Mucosa of rectum (tissue), 2 donors: ENCODE measurements at regions not wholly inside any gene's neighbourhood (a gene's known extent, or its start where the extent isn't known, plus 50 kb on each side); places are given as distances from the start of the nearest gene placed in this dataset.

ENCODE experiments used
- H3K27ac ChIP-seq, 2 donors: one replicate each; pipeline ENCODE4 v1.7.0; 2013; ENCODE audit warnings: inconsistent platforms in 2 of 2, low read depth in 2 of 2, low read length in 2 of 2
- H3K27me3 ChIP-seq, 2 donors: one replicate each; pipeline ENCODE4 v1.7.0; 2013; ENCODE audit warnings: low read length in 2 of 2; ENCODE audit not compliant: control insufficient read depth in 2 of 2, insufficient read depth in 2 of 2
- H3K36me3 ChIP-seq, 2 donors: one replicate each; pipeline ENCODE4 v1.7.0; 2013; ENCODE audit warnings: low read length in 2 of 2; ENCODE audit not compliant: control insufficient read depth in 2 of 2, insufficient read depth in 2 of 2
- H3K4me1 ChIP-seq, 2 donors: one replicate each; pipeline ENCODE4 v1.7.0; 2013; ENCODE audit warnings: low read length in 2 of 2, mild to moderate bottlenecking in 1 of 2; ENCODE audit not compliant: control insufficient read depth in 2 of 2, insufficient read depth in 2 of 2
- H3K4me3 ChIP-seq, 2 donors: one replicate each; pipeline ENCODE4 v1.7.0; 2013; ENCODE audit warnings: low read length in 2 of 2
- H3K9ac ChIP-seq, 2 donors: one replicate each; pipeline ENCODE4 v1.7.0; 2013; ENCODE audit warnings: low read length in 2 of 2, low read depth in 1 of 2, mild to moderate bottlenecking in 1 of 2
- H3K9me3 ChIP-seq, 2 donors: one replicate each; pipeline ENCODE4 v1.7.0; 2013; ENCODE audit warnings: low read length in 2 of 2; ENCODE audit not compliant: control insufficient read depth in 2 of 2
- donor health status: healthy.
- donor health status: Normal muscosa, but diverticular disease.

DNA sequence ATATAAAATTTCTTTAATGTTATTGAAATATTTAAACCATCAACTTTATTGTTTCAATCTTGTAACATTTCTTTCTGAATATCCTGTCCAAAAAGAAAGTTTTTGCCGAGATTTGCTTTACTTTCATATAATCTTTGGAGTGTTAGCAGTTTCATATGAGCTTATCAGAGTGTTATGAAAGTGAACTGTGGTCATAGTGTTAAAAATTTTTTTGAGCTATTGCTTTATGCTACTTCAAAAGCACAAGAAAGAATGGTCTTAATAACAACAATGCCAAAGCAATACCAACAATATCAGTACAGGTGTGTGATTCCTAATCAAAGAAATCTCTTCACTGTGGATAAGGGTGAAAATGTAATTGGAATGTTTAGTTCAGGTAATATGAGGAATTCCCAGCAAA lies 1994.9 kb upstream of the FLRT2 start:
- Histone ChIP-seq H3K4me1 (no peaks in the 10 kb centered on the region), H3K27ac (no peak overlapping the region), H3K4me3 (no peak overlapping the region), H3K27me3 (no peaks in the 10 kb centered on the region), H3K9ac (no peak overlapping the region), H3K36me3 (no peaks in the 10 kb centered on the region), H3K9me3 (no peaks in the 10 kb centered on the region)

DNA sequence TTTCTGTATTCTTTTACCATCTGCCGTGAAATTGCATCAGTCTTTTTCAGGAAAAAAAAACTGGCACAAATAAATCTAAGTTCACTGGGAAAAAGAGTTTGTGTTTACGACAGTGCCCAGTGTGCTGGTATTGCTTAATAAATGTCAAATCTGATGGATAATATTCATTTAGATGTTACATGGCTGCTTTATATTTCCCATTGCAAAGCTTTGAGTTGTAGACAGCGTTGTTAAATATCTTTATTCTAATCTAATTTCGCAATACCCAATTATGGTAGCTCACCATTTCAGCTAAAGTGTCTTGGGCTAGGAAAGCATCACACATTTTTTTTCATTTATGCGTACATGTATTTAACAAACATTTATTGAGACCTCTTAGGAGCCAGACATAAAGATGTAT lies 1994.5 kb upstream of the FLRT2 start:
- no peak overlapping the region for H3K9ac ChIP-seq
- H3K9me3 ChIP-seq: no peaks in the 10 kb centered on the region
- H3K4me3 ChIP-seq: no peak overlapping the region
- H3K27me3 ChIP-seq: no peaks in the 10 kb centered on the region
- H3K36me3 ChIP-seq: no peaks in the 10 kb centered on the region
- no peaks in the 10 kb centered on the region for H3K4me1 ChIP-seq
- H3K27ac ChIP-seq: no peak overlapping the region

DNA sequence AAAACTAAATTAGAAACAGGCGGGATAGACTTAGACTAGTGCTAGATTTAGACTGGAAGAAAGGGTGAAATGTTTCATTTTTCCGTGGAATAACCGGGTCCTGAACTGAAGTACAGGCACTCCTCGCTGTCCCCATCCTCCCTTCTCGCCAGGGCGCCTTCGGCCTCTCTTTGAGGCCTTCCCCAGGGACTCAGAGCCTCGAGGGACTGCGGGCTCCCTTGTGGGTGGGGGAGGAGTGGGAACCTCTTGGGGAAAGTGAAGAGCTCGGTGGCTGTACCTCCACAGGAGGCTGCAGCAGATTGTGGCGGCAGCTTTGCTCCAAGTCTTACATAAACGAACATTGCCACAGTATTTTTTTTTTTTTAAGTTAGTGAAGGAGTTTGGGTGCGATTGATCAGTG lies 1988.8 kb upstream of the FLRT2 start:
- Histone ChIP-seq H3K4me3 (no peak overlapping the region), H3K36me3 (no peaks in the 10 kb centered on the region), H3K27ac (no peak overlapping the region), H3K27me3 (no peaks in the 10 kb centered on the region), H3K9ac (no peak overlapping the region), H3K4me1 (no peaks in the 10 kb centered on the region), H3K9me3 (no peaks in the 10 kb centered on the region)

DNA sequence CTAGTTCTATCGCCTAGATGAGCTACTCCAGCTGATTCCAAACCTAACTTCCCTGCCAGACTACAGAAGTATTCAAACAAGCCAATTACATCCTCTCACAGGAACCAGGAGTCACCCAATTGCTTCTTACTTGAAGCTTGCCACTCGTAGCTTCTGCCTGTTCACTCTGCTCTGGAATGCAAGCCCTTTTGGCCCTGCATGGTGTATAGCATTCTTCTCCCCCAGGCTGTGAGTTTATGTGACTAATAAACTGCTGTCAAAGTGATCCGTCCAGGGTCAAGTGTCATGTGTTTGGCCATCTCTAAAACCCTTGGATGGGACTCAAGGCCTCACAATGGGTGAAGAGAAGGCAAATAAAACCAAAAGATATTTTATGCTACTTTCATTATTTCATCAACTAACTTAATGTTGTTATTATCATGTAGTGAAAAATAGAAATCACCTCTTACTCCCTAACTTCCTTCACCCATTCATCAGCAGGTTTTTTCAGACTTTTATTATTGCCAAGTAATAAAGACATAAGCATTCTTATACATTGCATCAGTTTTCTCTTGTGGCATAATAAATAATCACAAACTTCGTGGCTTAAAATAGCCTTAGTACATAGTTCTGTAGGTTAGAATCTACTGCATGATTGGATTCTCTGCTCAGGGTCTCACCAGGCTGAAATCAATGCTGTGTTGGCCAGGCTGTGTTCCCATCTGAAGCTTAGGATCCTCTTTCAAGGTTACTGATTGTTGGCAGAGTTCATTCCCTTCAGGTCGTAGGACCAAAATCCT lies 1981.7 kb upstream of the FLRT2 start:
- H3K27me3 ChIP-seq: no peaks in the 10 kb centered on the region
- peaks cover 0 to 2% of the 10 kb centered on the region in 2 donors for H3K9me3 ChIP-seq
- H3K4me3 ChIP-seq: no peak overlapping the region
- no peaks in the 10 kb centered on the region for H3K36me3 ChIP-seq
- H3K27ac ChIP-seq: no peak overlapping the region
- no peak overlapping the region for H3K9ac ChIP-seq
- no peaks in the 10 kb centered on the region for H3K4me1 ChIP-seq

DNA sequence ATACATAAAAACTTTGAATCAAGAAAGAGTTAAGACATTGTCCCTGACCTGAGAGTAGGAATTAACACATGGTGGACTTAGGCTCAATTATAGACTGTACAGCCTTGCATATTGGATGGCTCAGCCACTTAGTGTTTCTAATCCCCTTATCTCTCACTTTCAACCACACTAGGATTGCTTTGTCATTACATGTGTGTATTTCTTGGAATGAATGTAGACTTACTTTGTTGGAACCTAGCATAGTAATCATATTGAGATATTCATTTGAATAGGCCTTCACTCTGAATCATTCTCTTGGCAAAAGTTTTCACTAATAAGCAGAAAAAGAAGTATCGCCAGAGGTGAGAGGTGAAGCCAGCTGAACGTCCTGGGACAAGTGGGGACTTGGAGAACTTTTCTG lies 1973.9 kb upstream of the FLRT2 start:
- H3K27me3 ChIP-seq: no peaks in the 10 kb centered on the region
- H3K9me3 ChIP-seq: peaks cover 0 to 3% of the 10 kb centered on the region in 2 donors
- no peak overlapping the region for H3K27ac ChIP-seq

DNA sequence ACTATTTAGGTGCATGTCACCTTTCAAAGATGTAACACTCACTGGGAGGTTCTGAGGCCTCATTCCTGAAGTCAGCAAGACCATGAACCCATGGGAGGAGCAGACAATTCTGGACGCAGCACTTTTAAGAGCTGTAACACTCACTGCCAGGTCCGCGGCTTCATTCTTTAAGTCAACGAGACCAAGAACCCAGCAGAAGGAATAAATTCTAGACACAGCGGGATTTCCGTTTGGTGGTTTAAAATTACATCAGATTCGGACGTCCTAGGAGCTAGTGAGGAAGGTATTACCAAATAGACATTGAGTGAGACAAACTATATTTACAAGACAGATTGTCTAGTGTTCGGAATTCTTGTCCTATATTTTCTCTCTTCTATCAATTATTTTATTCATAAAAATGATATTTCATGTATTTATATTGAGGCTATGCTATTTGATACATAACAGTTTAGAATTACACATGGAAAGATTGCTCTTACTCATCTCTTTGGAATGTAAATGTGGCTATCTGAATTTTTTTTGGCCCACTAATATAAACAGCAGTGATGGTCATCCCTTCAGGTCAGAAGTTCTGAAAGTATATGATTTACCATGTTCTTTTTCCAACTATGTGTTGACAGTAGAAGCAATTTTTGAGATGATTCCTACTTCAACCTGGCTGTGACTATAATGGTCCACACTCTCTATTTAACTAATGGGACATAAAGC lies 1973.0 kb upstream of the FLRT2 start:
- Histone ChIP-seq H3K27ac (no peak overlapping the region), H3K9me3 (peaks cover 0 to 3% of the 10 kb centered on the region in 2 donors), H3K4me1 (no peaks in the 10 kb centered on the region), H3K4me3 (no peak overlapping the region), H3K36me3 (no peaks in the 10 kb centered on the region), H3K27me3 (no peaks in the 10 kb centered on the region), H3K9ac (no peak overlapping the region)

More for the DNA sequence above, 1973.9 kb upstream of the FLRT2 start:
- Histone ChIP-seq H3K4me1 (no peaks in the 10 kb centered on the region), H3K4me3 (no peak overlapping the region), H3K9ac (no peak overlapping the region), H3K36me3 (no peaks in the 10 kb centered on the region)

DNA sequence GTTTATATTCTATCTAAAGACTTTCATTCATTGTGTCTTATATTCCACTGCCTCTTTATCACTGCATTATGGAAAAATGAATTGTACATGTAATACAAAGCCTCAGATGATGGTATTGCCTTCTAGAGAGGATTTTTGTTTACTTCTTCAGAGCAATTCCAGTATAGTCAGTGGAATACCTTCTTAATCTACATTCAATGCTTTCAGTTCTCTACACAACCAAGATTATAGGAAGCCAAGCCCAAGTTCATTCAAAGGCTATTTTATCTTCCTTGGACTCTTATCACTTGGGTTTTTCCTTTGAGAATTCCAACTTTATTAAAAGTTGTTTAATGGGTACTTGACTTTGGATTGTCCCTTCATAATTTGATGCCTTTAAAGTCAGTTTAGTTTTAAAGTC lies 1971.0 kb upstream of the FLRT2 start:
- Histone ChIP-seq H3K27me3 (no peaks in the 10 kb centered on the region), H3K4me3 (no peak overlapping the region), H3K4me1 (no peaks in the 10 kb centered on the region), H3K27ac (no peak overlapping the region), H3K36me3 (no peaks in the 10 kb centered on the region), H3K9ac (no peak overlapping the region), H3K9me3 (peaks cover 0 to 5% of the 10 kb centered on the region in 2 donors)

DNA sequence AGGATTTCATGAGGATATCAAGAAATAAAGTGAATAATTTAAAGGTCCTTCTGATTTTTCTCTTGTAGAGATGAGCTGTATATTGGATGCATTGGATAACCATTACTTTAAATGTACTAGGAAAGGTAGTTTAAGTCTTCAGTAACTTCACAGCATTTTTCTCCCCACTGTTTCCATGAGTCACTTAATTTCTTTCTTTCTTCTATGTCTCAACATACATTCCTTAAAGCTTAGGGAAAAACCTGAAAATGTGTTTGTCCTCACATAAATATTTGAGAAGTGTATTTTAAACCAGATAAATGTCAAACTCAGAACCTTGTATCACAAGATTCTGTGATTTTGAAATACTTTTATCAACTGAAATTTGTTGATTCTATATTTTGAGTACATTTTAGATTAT lies 1970.2 kb upstream of the FLRT2 start:
- Histone ChIP-seq H3K36me3 (no peaks in the 10 kb centered on the region), H3K9me3 (peaks cover 0 to 5% of the 10 kb centered on the region in 2 donors), H3K27ac (no peak overlapping the region), H3K4me1 (no peaks in the 10 kb centered on the region), H3K4me3 (no peak overlapping the region), H3K9ac (no peak overlapping the region), H3K27me3 (no peaks in the 10 kb centered on the region)

DNA sequence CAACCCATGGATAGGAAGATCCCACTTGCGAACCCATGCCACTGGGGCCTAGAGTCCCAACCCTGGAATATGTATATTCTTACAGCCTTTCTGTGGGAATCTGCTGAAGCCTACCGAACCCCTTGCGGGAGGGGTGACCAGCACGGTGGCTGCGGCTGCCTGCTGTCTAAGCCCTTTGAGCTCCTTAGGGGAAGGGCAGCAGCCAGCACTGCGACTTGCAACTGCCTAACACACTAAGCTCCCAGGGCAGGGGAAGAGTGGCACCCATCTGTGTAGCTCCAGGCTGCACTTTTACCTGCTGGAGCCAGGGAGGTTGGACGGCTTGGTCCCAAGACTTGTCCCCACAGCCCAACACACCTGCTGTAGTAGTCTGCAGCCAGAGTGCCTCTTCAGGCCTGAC lies 1968.7 kb upstream of the FLRT2 start:
- H3K36me3 ChIP-seq: no peaks in the 10 kb centered on the region
- no peaks in the 10 kb centered on the region for H3K27me3 ChIP-seq
- no peak overlapping the region for H3K27ac ChIP-seq
- H3K9me3 ChIP-seq: peaks cover 0 to 2% of the 10 kb centered on the region in 2 donors
- H3K4me1 ChIP-seq: no peaks in the 10 kb centered on the region
- no peak overlapping the region for H3K9ac ChIP-seq
- H3K4me3 ChIP-seq: no peak overlapping the region

DNA sequence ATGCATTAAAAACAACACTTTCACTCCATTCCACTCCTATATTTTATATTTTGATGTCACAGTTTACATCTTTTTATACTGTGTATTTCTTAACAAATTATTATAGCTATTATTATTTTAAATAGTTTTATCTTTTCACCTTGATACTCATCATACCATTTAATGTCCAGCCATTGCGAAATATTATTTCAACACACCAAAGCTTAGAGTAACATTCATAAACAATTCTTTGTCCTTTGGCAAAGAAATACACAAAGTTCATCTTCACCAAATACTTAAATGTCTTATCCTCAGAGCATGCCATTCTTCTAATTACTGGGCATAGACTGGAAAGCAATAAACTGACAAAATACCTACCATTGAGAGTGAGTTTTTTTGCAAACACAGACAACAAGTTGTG lies 1963.4 kb upstream of the FLRT2 start:
- Histone ChIP-seq H3K4me1 (no peaks in the 10 kb centered on the region), H3K36me3 (no peaks in the 10 kb centered on the region), H3K9me3 (peaks cover 0 to 2% of the 10 kb centered on the region in 2 donors), H3K27me3 (no peaks in the 10 kb centered on the region), H3K9ac (no peak overlapping the region), H3K4me3 (no peak overlapping the region), H3K27ac (no peak overlapping the region)
